IMR-90 (cell line): ENCODE measurements at regions not wholly inside any gene's neighbourhood (a gene's known extent, or its start where the extent isn't known, plus 50 kb on each side); places are given as distances from the start of the nearest gene placed in this dataset.
A peak's percentile ranks its signal among the peaks of the same experiment; 100 is the strongest.

Source experiments
- ATAC-seq: fragments of 200-7000 bp; cut with Tn5 transposase; 2 replicates; pipeline ENCODE4 v1.9.1; 2020; ENCODE audit warnings: low read depth, mild to moderate bottlenecking, moderate library complexity
- BruUV-seq: library from RNA; stranded (reverse); fragments of 400-500 nt; replicated peaks from 2 replicates; lab custom pipeline; 2021; lab: Mats Ljungman, UMichigan
- CTCF ChIA-PET: fragments of 300-600 bp; formaldehyde crosslinking; extraction: SDS; loops from one replicate; lab custom pipeline; 2021; ENCODE audit warnings: antibody characterized with exemption; lab: Yijun Ruan, JAX
- POLR2A ChIA-PET: fragments of 300-600 bp; sonication (Branson Sonifier 250); formaldehyde crosslinking; loops from one replicate; lab custom pipeline; 2022; ENCODE audit warnings: antibody characterized with exemption; ENCODE audit not compliant: unreplicated experiment; lab: Charles Lee
- DNase-seq: peaks from one replicate; pipeline ENCODE4 v3.0.0; 2013
- H2AFZ ChIP-seq: replicated peaks from 2 replicates; pipeline ENCODE3; 2013; ENCODE audit warnings: low read length, mild to moderate bottlenecking; ENCODE audit not compliant: poor library complexity
- H2AK5ac ChIP-seq: 2 replicates; pipeline ENCODE4 v1.6.1; 2013; ENCODE audit warnings: low read depth, low read length, inconsistent platforms
- H2AK9ac ChIP-seq: replicated peaks from 2 replicates; pipeline ENCODE3; 2013; ENCODE audit warnings: mild to moderate bottlenecking, low read depth, low read length, moderate library complexity; ENCODE audit not compliant: poor library complexity
- H2BK120ac ChIP-seq: 2 replicates; pipeline ENCODE4 v1.6.1; 2013; ENCODE audit warnings: low read depth, low read length, inconsistent platforms
- H2BK15ac ChIP-seq: 3 replicates; pipeline ENCODE4 v1.6.1; 2013; ENCODE audit warnings: low read depth, low read length, inconsistent platforms
- H2BK20ac ChIP-seq: 2 replicates; pipeline ENCODE4 v1.6.1; 2013; ENCODE audit warnings: low read depth, mild to moderate bottlenecking, inconsistent platforms, low read length, moderate library complexity
- H2BK5ac ChIP-seq: 2 replicates; pipeline ENCODE4 v1.6.1; 2013; ENCODE audit warnings: mild to moderate bottlenecking, low read depth, low read length, inconsistent platforms; ENCODE audit not compliant: poor library complexity, severe bottlenecking
- H3K14ac ChIP-seq: replicated peaks from 2 replicates; pipeline ENCODE4 v1.6.1; 2013; ENCODE audit warnings: low read depth, low read length, inconsistent platforms
- H3K18ac ChIP-seq: 2 replicates; pipeline ENCODE4 v1.6.1; 2013; ENCODE audit warnings: low read depth, low read length, control low read depth
- H3K23ac ChIP-seq: 2 replicates; pipeline ENCODE4 v1.6.1; 2013; ENCODE audit warnings: low read depth, low read length, inconsistent platforms
- H3K27ac ChIP-seq: 2 replicates; pipeline ENCODE4 v1.5.1; 2013; ENCODE audit warnings: mild to moderate bottlenecking, control low read depth, low read length; ENCODE audit not compliant: insufficient read depth
- H3K27me3 ChIP-seq: 2 replicates; pipeline ENCODE4 v1.6.1; 2013; ENCODE audit warnings: low read length; ENCODE audit not compliant: control insufficient read depth, insufficient read depth
- H3K36me3 ChIP-seq: 2 replicates; pipeline ENCODE4 v1.6.1; 2013; ENCODE audit warnings: low read length, mixed read lengths; ENCODE audit not compliant: control insufficient read depth, insufficient read depth
- H3K4ac ChIP-seq: 2 replicates; pipeline ENCODE4 v1.6.1; 2013; ENCODE audit warnings: low read depth, low read length, inconsistent platforms
- H3K4me1 ChIP-seq: 2 replicates; pipeline ENCODE4 v1.6.1; 2013; ENCODE audit warnings: low read length, mixed read lengths; ENCODE audit not compliant: control insufficient read depth, insufficient read depth
- H3K4me2 ChIP-seq: 2 replicates; pipeline ENCODE4 v1.6.1; 2013; ENCODE audit warnings: low read depth, mild to moderate bottlenecking, control low read depth, low read length, moderate library complexity
- H3K4me3 ChIP-seq: 2 replicates; pipeline ENCODE4 v1.5.1; 2013; ENCODE audit warnings: low read depth, mild to moderate bottlenecking, control low read depth, low read length, moderate library complexity; ENCODE audit not compliant: insufficient read depth
- H3K56ac ChIP-seq: 2 replicates; pipeline ENCODE4 v1.6.1; 2013; ENCODE audit warnings: low read length, inconsistent platforms; ENCODE audit not compliant: insufficient read depth; ENCODE audit errors: extremely low read depth
- H3K79me1 ChIP-seq, 2 experiments: 2 replicates each; pipeline ENCODE4 v1.6.1; 2013; ENCODE audit warnings: low read length in 2 of 2, inconsistent platforms in 1 of 2, low read depth in 1 of 2
- H3K9ac ChIP-seq: 2 replicates; pipeline ENCODE4 v1.6.1; 2013; ENCODE audit warnings: low read depth, low read length, control low read depth
- H3K9me1 ChIP-seq: 2 replicates; pipeline ENCODE4 v1.6.1; 2013; ENCODE audit warnings: low read length, inconsistent platforms; ENCODE audit not compliant: insufficient read depth
- H3K9me3 ChIP-seq: 2 replicates; pipeline ENCODE4 v1.6.1; 2013; ENCODE audit warnings: low read length; ENCODE audit not compliant: control insufficient read depth, insufficient read depth
- H4K20me1 ChIP-seq: 2 replicates; pipeline ENCODE4 v1.6.1; 2013; ENCODE audit warnings: low read length, inconsistent platforms; ENCODE audit not compliant: insufficient read depth
- H4K5ac ChIP-seq: 2 replicates; pipeline ENCODE4 v1.6.1; 2013; ENCODE audit warnings: mild to moderate bottlenecking, low read depth, low read length, control low read depth
- H4K8ac ChIP-seq, 2 experiments: 2 replicates each; pipeline ENCODE4 v1.6.1; 2013; ENCODE audit warnings: low read depth in 2 of 2, low read length in 2 of 2, control low read depth in 1 of 2, inconsistent platforms in 1 of 2
- H4K91ac ChIP-seq: 2 replicates; pipeline ENCODE4 v1.6.1; 2013; ENCODE audit warnings: low read depth, low read length, inconsistent platforms; ENCODE audit not compliant: insufficient read depth
- BHLHE40 ChIP-seq: fragments of 150-350 bp; IDR thresholded peaks from 2 replicates; pipeline ENCODE4 v1.6.1; 2016; ENCODE audit warnings: mild to moderate bottlenecking, low read depth, low read length
- CHD1 ChIP-seq: IDR thresholded peaks from 2 replicates; pipeline ENCODE4 v1.6.1; 2012; ENCODE audit warnings: low read depth, low read length, improper control_type of control experiment
- FOS ChIP-seq: fragments of 150-350 bp; IDR thresholded peaks from 2 replicates; pipeline ENCODE4 v1.6.1; 2016; ENCODE audit warnings: low read depth, low read length
- MAZ ChIP-seq: IDR thresholded peaks from 2 replicates; pipeline ENCODE4 v1.6.1; 2012; ENCODE audit warnings: low read depth, mild to moderate bottlenecking, low read length, improper control_type of control experiment, moderate library complexity, borderline replicate concordance
- POLR2A ChIP-seq: IDR thresholded peaks from 2 replicates; pipeline ENCODE4 v1.6.1; 2012; ENCODE audit warnings: mild to moderate bottlenecking, low read depth, low read length
- RAD21 ChIP-seq: IDR thresholded peaks from 2 replicates; pipeline ENCODE4 v1.6.1; 2012; ENCODE audit warnings: low read length, improper control_type of control experiment
- RCOR1 ChIP-seq: IDR thresholded peaks from 2 replicates; pipeline ENCODE4 v1.6.1; 2012; ENCODE audit warnings: mild to moderate bottlenecking, low read length, improper control_type of control experiment; ENCODE audit not compliant: insufficient replicate concordance
- RFX5 ChIP-seq: IDR thresholded peaks from 2 replicates; pipeline ENCODE4 v1.8.0; 2012; ENCODE audit warnings: low read depth, mild to moderate bottlenecking, low read length, moderate library complexity
- USF2 ChIP-seq: fragments of 150-350 bp; IDR thresholded peaks from 2 replicates; pipeline ENCODE4 v1.6.1; 2017; ENCODE audit warnings: mild to moderate bottlenecking, antibody characterized with exemption, low read length, low read depth
- WGBS, 2 experiments: methylation state at CpG; one replicate each; pipeline versions ENCODE4 v1.1.5 to v1.1.7; 2013; ENCODE audit warnings: missing lambda C conversion rate in 2 of 2; ENCODE audit not compliant: insufficient read length in 1 of 2; ENCODE audit errors: extremely low coverage in 2 of 2; 5-methylcytosine and 5-hydroxymethylcytosine counted together
- dilution Hi-C: fragments of 300-500 bp; cut with HindIII; formaldehyde crosslinking; loops from one replicate; pipeline ENCODE4 v1.14.3; 2018; ENCODE audit warnings: low sequenced_read_pairs; ENCODE audit not compliant: unreplicated experiment
- in situ Hi-C: fragments of 300-500 bp; cut with MboI; formaldehyde crosslinking; loops from 3 replicates; pipeline ENCODE4 v1.14.3; 2019; ENCODE audit warnings: low sequenced_read_pairs, inconsistent platforms, mixed read lengths
- intact Hi-C: fragments of 100-400 bp; cut with micrococcal nuclease; formaldehyde crosslinking; loops from 2 replicates; pipeline ENCODE4 v1.10.0; 2022
- TF ChIP-seq, protein P1 (sequence below): fragments of 150-350 bp; IDR thresholded peaks from 2 replicates; pipeline ENCODE4 v1.6.1; 2016; ENCODE audit warnings: low read depth, mild to moderate bottlenecking, low read length, moderate library complexity, borderline replicate concordance

GRCh38 chr2:126831234-126832005 lies 67.3 kb upstream of the TEX51 start:
- WGBS, 2 experiments = 76% methylated on average over 6 of the region's 14 CpGs; no CpG with 5 or more reads in 1 of the 2 experiments
- no peak for ATAC-seq
- TF ChIP-seq FOS (no peak), RCOR1 (no peak), RAD21 (no peak), POLR2A (no peak), RFX5 (no peak), BHLHE40 (no peak), MAZ (no peak), USF2 (no peak), CHD1 (no peak)
- TF ChIP-seq, protein P1, sequence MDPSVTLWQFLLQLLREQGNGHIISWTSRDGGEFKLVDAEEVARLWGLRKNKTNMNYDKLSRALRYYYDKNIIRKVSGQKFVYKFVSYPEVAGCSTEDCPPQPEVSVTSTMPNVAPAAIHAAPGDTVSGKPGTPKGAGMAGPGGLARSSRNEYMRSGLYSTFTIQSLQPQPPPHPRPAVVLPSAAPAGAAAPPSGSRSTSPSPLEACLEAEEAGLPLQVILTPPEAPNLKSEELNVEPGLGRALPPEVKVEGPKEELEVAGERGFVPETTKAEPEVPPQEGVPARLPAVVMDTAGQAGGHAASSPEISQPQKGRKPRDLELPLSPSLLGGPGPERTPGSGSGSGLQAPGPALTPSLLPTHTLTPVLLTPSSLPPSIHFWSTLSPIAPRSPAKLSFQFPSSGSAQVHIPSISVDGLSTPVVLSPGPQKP = no peak
- Histone ChIP-seq H2AFZ (no peak overlapping the region), H4K20me1 (no peaks in the 10 kb centered on the region), H3K4ac (no peak overlapping the region), H2AK9ac (no peak overlapping the region), H3K18ac (no peak overlapping the region), H2BK15ac (no peak overlapping the region), H3K9ac (no peak overlapping the region), H3K36me3 (no peaks in the 10 kb centered on the region), H4K91ac (no peak overlapping the region), H2BK20ac (no peak overlapping the region), H3K9me3 (no peaks in the 10 kb centered on the region), H3K4me1 (no peaks in the 10 kb centered on the region), H4K8ac (no peak overlapping the region), H3K56ac (no peak overlapping the region), H2BK120ac (no peak overlapping the region), H3K9me1 (no peaks in the 10 kb centered on the region), H4K5ac (no peak overlapping the region), H3K4me3 (no peak overlapping the region), H3K4me2 (no peak overlapping the region), H2AK5ac (no peak overlapping the region), H3K27me3 (no peaks in the 10 kb centered on the region; the same call in 1 of the 2 replicates), H3K79me1 (no peaks in the 10 kb centered on the region), H2BK5ac (no peak overlapping the region), H3K14ac (no peak overlapping the region), H3K23ac (no peak overlapping the region), H3K27ac (no peak overlapping the region)
- BruUV-seq = no TSS peak
- ChIA-PET CTCF (no interaction called here), POLR2A (no interaction called here)
- dilution Hi-C loops = no loop called here
- peak; percentile 4 for DNase-seq
- intact Hi-C loops = no loop called here
- in situ Hi-C loops = no loop called here
